ENCODE measurements at regions not wholly inside any gene's neighbourhood (a gene's known extent, or its start where the extent isn't known, plus 50 kb on each side); places are given as distances from the start of the nearest gene placed in this dataset.
A peak's percentile ranks its signal among the peaks of the same experiment; 100 is the strongest.

- no peak for TF ChIP-seq CTCF (IDR thresholded peaks at IDR 0.05; ENCODE audit: low read depth, low read length, missing input control)
- TF ChIP-seq EGR1 (IDR thresholded peaks at IDR 0.05; ENCODE audit: low read depth in 2 of 2), result no peak
Measured at GRCh38 chr6:27619436-27619835, 146.5 kb upstream of the ZNF184 start (continued).

- no peaks in the 10 kb centered on the region for H3K36me3 ChIP-seq (ENCODE audit: control insufficient read depth in 4 of 4, insufficient read depth in 3 of 4, low read depth in 1 of 4, low read length in 3 of 4)
- H3K27ac ChIP-seq (ENCODE audit: low read depth in 1 of 2, low read length in 2 of 2), result no peak overlapping the region
- TF ChIP-seq CTCF (IDR thresholded peaks at IDR 0.05; ENCODE audit: low read depth, low read length, missing input control), result no peak
- TF ChIP-seq HNF4A (conservative IDR thresholded peaks at IDR 0.05), result no peak
- TF ChIP-seq TAF1 (conservative IDR thresholded peaks at IDR 0.05), result no peak
- TF ChIP-seq SP1 (IDR thresholded peaks at IDR 0.05), result no peak
- TF ChIP-seq HNF4G (IDR thresholded peaks at IDR 0.05), result no peak
- no peak for TF ChIP-seq GABPA (IDR thresholded peaks at IDR 0.05 in 1 of 2, conservative IDR thresholded peaks at IDR 0.05 in 1 of 2)
- no peak for TF ChIP-seq YY1 (IDR thresholded peaks at IDR 0.05)
- TF ChIP-seq REST (IDR thresholded peaks at IDR 0.05), result no peak
- TF ChIP-seq RAD21 (IDR thresholded peaks at IDR 0.05), result no peak
- TF ChIP-seq FOXA2 (IDR thresholded peaks at IDR 0.05), result no peak
- WGBS, result 31% methylated on average over 32 of the region's 32 CpGs
- peak overlapping the region in 1 of 3 donors; percentile 26 for H3K4me3 ChIP-seq (ENCODE audit: low read depth in 1 of 3, low read length in 3 of 3)
- peaks cover 3 to 20% (median 9%) of the 10 kb centered on the region in 4 donors for H3K27me3 ChIP-seq (ENCODE audit: control insufficient read depth in 4 of 4, insufficient read depth in 4 of 4, low read length in 3 of 4)
- DNase-seq (ENCODE audit: low spot score), result no peak
- H3K9ac ChIP-seq (ENCODE audit: low read depth in 1 of 2, low read length in 2 of 2), result no peak overlapping the region
- H3K4me1 ChIP-seq (ENCODE audit: control insufficient read depth in 4 of 4, insufficient read depth in 4 of 4, low read length in 3 of 4), result no peaks in the 10 kb centered on the region
- no peaks in the 10 kb centered on the region for H3K9me3 ChIP-seq (ENCODE audit: control insufficient read depth in 4 of 4, low read length in 3 of 4)
Measured at GRCh38 chr6:27617700-27618689, 145.1 kb upstream of the ZNF184 start.
